IMR-90 (cell line): ENCODE measurements at regions not wholly inside any gene's neighbourhood (a gene's known extent, or its start where the extent isn't known, plus 50 kb on each side); places are given as distances from the start of the nearest gene placed in this dataset.

Experiments used
- ATAC-seq: fragments of 200-7000 bp; cut with Tn5 transposase; 2 replicates; pipeline ENCODE4 v1.9.1; 2020; ENCODE audit warnings: low read depth, mild to moderate bottlenecking, moderate library complexity
- BruUV-seq: library from RNA; stranded (reverse); fragments of 400-500 nt; replicated peaks from 2 replicates; lab custom pipeline; 2021; lab: Mats Ljungman, UMichigan
- CTCF ChIA-PET: fragments of 300-600 bp; formaldehyde crosslinking; extraction: SDS; loops from one replicate; lab custom pipeline; 2021; ENCODE audit warnings: antibody characterized with exemption; lab: Yijun Ruan, JAX
- POLR2A ChIA-PET: fragments of 300-600 bp; sonication (Branson Sonifier 250); formaldehyde crosslinking; loops from one replicate; lab custom pipeline; 2022; ENCODE audit warnings: antibody characterized with exemption; ENCODE audit not compliant: unreplicated experiment; lab: Charles Lee
- DNase-seq: peaks from one replicate; pipeline ENCODE4 v3.0.0; 2013
- H2AFZ ChIP-seq: replicated peaks from 2 replicates; pipeline ENCODE3; 2013; ENCODE audit warnings: low read length, mild to moderate bottlenecking; ENCODE audit not compliant: poor library complexity
- H2AK5ac ChIP-seq: 2 replicates; pipeline ENCODE4 v1.6.1; 2013; ENCODE audit warnings: low read depth, low read length, inconsistent platforms
- H2AK9ac ChIP-seq: replicated peaks from 2 replicates; pipeline ENCODE3; 2013; ENCODE audit warnings: mild to moderate bottlenecking, low read depth, low read length, moderate library complexity; ENCODE audit not compliant: poor library complexity
- H2BK120ac ChIP-seq: 2 replicates; pipeline ENCODE4 v1.6.1; 2013; ENCODE audit warnings: low read depth, low read length, inconsistent platforms
- H2BK15ac ChIP-seq: 3 replicates; pipeline ENCODE4 v1.6.1; 2013; ENCODE audit warnings: low read depth, low read length, inconsistent platforms
- H2BK20ac ChIP-seq: 2 replicates; pipeline ENCODE4 v1.6.1; 2013; ENCODE audit warnings: low read depth, mild to moderate bottlenecking, inconsistent platforms, low read length, moderate library complexity
- H2BK5ac ChIP-seq: 2 replicates; pipeline ENCODE4 v1.6.1; 2013; ENCODE audit warnings: mild to moderate bottlenecking, low read depth, low read length, inconsistent platforms; ENCODE audit not compliant: poor library complexity, severe bottlenecking
- H3K14ac ChIP-seq: replicated peaks from 2 replicates; pipeline ENCODE4 v1.6.1; 2013; ENCODE audit warnings: low read depth, low read length, inconsistent platforms
- H3K18ac ChIP-seq: 2 replicates; pipeline ENCODE4 v1.6.1; 2013; ENCODE audit warnings: low read depth, low read length, control low read depth
- H3K23ac ChIP-seq: 2 replicates; pipeline ENCODE4 v1.6.1; 2013; ENCODE audit warnings: low read depth, low read length, inconsistent platforms
- H3K27ac ChIP-seq: 2 replicates; pipeline ENCODE4 v1.5.1; 2013; ENCODE audit warnings: mild to moderate bottlenecking, control low read depth, low read length; ENCODE audit not compliant: insufficient read depth
- H3K27me3 ChIP-seq: 2 replicates; pipeline ENCODE4 v1.6.1; 2013; ENCODE audit warnings: low read length; ENCODE audit not compliant: control insufficient read depth, insufficient read depth
- H3K36me3 ChIP-seq: 2 replicates; pipeline ENCODE4 v1.6.1; 2013; ENCODE audit warnings: low read length, mixed read lengths; ENCODE audit not compliant: control insufficient read depth, insufficient read depth
- H3K4ac ChIP-seq: 2 replicates; pipeline ENCODE4 v1.6.1; 2013; ENCODE audit warnings: low read depth, low read length, inconsistent platforms
- H3K4me1 ChIP-seq: 2 replicates; pipeline ENCODE4 v1.6.1; 2013; ENCODE audit warnings: low read length, mixed read lengths; ENCODE audit not compliant: control insufficient read depth, insufficient read depth
- H3K4me2 ChIP-seq: 2 replicates; pipeline ENCODE4 v1.6.1; 2013; ENCODE audit warnings: low read depth, mild to moderate bottlenecking, control low read depth, low read length, moderate library complexity
- H3K4me3 ChIP-seq: 2 replicates; pipeline ENCODE4 v1.5.1; 2013; ENCODE audit warnings: low read depth, mild to moderate bottlenecking, control low read depth, low read length, moderate library complexity; ENCODE audit not compliant: insufficient read depth
- H3K56ac ChIP-seq: 2 replicates; pipeline ENCODE4 v1.6.1; 2013; ENCODE audit warnings: low read length, inconsistent platforms; ENCODE audit not compliant: insufficient read depth; ENCODE audit errors: extremely low read depth
- H3K79me1 ChIP-seq, 2 experiments: 2 replicates each; pipeline ENCODE4 v1.6.1; 2013; ENCODE audit warnings: low read length in 2 of 2, inconsistent platforms in 1 of 2, low read depth in 1 of 2
- H3K9ac ChIP-seq: 2 replicates; pipeline ENCODE4 v1.6.1; 2013; ENCODE audit warnings: low read depth, low read length, control low read depth
- H3K9me1 ChIP-seq: 2 replicates; pipeline ENCODE4 v1.6.1; 2013; ENCODE audit warnings: low read length, inconsistent platforms; ENCODE audit not compliant: insufficient read depth
- H3K9me3 ChIP-seq: 2 replicates; pipeline ENCODE4 v1.6.1; 2013; ENCODE audit warnings: low read length; ENCODE audit not compliant: control insufficient read depth, insufficient read depth
- H4K20me1 ChIP-seq: 2 replicates; pipeline ENCODE4 v1.6.1; 2013; ENCODE audit warnings: low read length, inconsistent platforms; ENCODE audit not compliant: insufficient read depth
- H4K5ac ChIP-seq: 2 replicates; pipeline ENCODE4 v1.6.1; 2013; ENCODE audit warnings: mild to moderate bottlenecking, low read depth, low read length, control low read depth
- H4K8ac ChIP-seq, 2 experiments: 2 replicates each; pipeline ENCODE4 v1.6.1; 2013; ENCODE audit warnings: low read depth in 2 of 2, low read length in 2 of 2, control low read depth in 1 of 2, inconsistent platforms in 1 of 2
- H4K91ac ChIP-seq: 2 replicates; pipeline ENCODE4 v1.6.1; 2013; ENCODE audit warnings: low read depth, low read length, inconsistent platforms; ENCODE audit not compliant: insufficient read depth
- CEBPB ChIP-seq: IDR thresholded peaks from 2 replicates; pipeline ENCODE4 v1.6.1; 2012; ENCODE audit warnings: low read depth, low read length, improper control_type of control experiment
- CHD1 ChIP-seq: IDR thresholded peaks from 2 replicates; pipeline ENCODE4 v1.6.1; 2012; ENCODE audit warnings: low read depth, low read length, improper control_type of control experiment
- MAZ ChIP-seq: IDR thresholded peaks from 2 replicates; pipeline ENCODE4 v1.6.1; 2012; ENCODE audit warnings: low read depth, mild to moderate bottlenecking, low read length, improper control_type of control experiment, moderate library complexity, borderline replicate concordance
- RAD21 ChIP-seq: IDR thresholded peaks from 2 replicates; pipeline ENCODE4 v1.6.1; 2012; ENCODE audit warnings: low read length, improper control_type of control experiment
- RFX5 ChIP-seq: IDR thresholded peaks from 2 replicates; pipeline ENCODE4 v1.8.0; 2012; ENCODE audit warnings: low read depth, mild to moderate bottlenecking, low read length, moderate library complexity
- SMC3 ChIP-seq: fragments of 150-350 bp; IDR thresholded peaks from 2 replicates; pipeline ENCODE4 v1.6.1; 2016; ENCODE audit warnings: low read depth, mild to moderate bottlenecking, antibody characterized with exemption, low read length, moderate library complexity
- WGBS, 2 experiments: methylation state at CpG; one replicate each; pipeline versions ENCODE4 v1.1.5 to v1.1.7; 2013; ENCODE audit warnings: missing lambda C conversion rate in 2 of 2; ENCODE audit not compliant: insufficient read length in 1 of 2; ENCODE audit errors: extremely low coverage in 2 of 2; 5-methylcytosine and 5-hydroxymethylcytosine counted together
- dilution Hi-C: fragments of 300-500 bp; cut with HindIII; formaldehyde crosslinking; loops from one replicate; pipeline ENCODE4 v1.14.3; 2018; ENCODE audit warnings: low sequenced_read_pairs; ENCODE audit not compliant: unreplicated experiment
- in situ Hi-C: fragments of 300-500 bp; cut with MboI; formaldehyde crosslinking; loops from 3 replicates; pipeline ENCODE4 v1.14.3; 2019; ENCODE audit warnings: low sequenced_read_pairs, inconsistent platforms, mixed read lengths
- intact Hi-C: fragments of 100-400 bp; cut with micrococcal nuclease; formaldehyde crosslinking; loops from 2 replicates; pipeline ENCODE4 v1.10.0; 2022

DNA sequence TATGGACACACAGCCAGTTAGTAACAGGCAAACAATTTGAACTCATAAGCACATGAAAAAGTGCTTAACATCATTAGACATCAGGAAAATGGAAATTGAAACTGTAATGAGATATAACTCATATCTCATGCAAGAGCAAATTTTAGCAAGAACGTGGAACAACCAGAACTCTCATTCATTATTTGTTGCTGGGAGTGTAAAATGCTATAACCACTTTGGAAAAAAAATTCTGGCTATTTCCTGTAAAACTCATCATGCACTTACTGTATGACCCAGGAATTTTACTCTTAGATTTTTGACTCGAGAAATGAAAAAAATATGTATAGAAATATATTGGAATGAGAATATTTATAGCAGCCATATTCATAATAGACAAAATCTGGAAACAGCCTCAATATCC, 205.7 kb upstream of the PUM3 start:
- H3K56ac ChIP-seq: no peak overlapping the region
- TF ChIP-seq RFX5 (no peak), SMC3 (no peak), MAZ (no peak), CEBPB (no peak), RAD21 (no peak), CHD1 (no peak)
- H4K5ac ChIP-seq: no peak overlapping the region
- H4K20me1 ChIP-seq: no peaks in the 10 kb centered on the region
- no peak overlapping the region for H3K4ac ChIP-seq
- H2BK20ac ChIP-seq: no peak overlapping the region
- H3K27ac ChIP-seq: no peak overlapping the region
- H3K18ac ChIP-seq: no peak overlapping the region
- ChIA-PET POLR2A (no interaction called here), CTCF (no interaction called here)
- H3K9ac ChIP-seq: no peak overlapping the region
- H2AFZ ChIP-seq: no peak overlapping the region
- no peaks in the 10 kb centered on the region for H3K4me1 ChIP-seq
- no peak overlapping the region for H3K14ac ChIP-seq
- H3K79me1 ChIP-seq: no peaks in the 10 kb centered on the region
- H3K36me3 ChIP-seq: no peaks in the 10 kb centered on the region
- H4K8ac ChIP-seq: no peak overlapping the region
- intact Hi-C loops (no loop called here), in situ Hi-C loops (loop anchor here (25.0 kb wide), 1 partner anchor 87 kb away; no protein-coding TSS in a partner anchor), dilution Hi-C loops (no loop called here)
- H3K9me1 ChIP-seq: no peaks in the 10 kb centered on the region
- no peak overlapping the region for H2BK15ac ChIP-seq
- H3K4me3 ChIP-seq: no peak overlapping the region
- no peaks in the 10 kb centered on the region for H3K9me3 ChIP-seq
- H3K27me3 ChIP-seq: no peaks in the 10 kb centered on the region
- H2AK9ac ChIP-seq: no peak overlapping the region
- DNase-seq (no peak), ATAC-seq (no peak)
- no peak overlapping the region for H2AK5ac ChIP-seq
- H3K4me2 ChIP-seq: no peak overlapping the region
- H3K23ac ChIP-seq: no peak overlapping the region
- no peak overlapping the region for H4K91ac ChIP-seq
- no peak overlapping the region for H2BK120ac ChIP-seq
- H2BK5ac ChIP-seq: no peak overlapping the region
- no TSS peak for BruUV-seq
- WGBS, 2 experiments: no CpG with 5 or more reads among the region's 2 CpGs
